Activated CD4-positive, alpha-beta T cell treated with anti-CD3 and anti-CD28 coated beads, Interleukin-2, Interleukin-4, amounts not matched to agents 100 ng/mL and 50 ng/mL, durations not matched to agents 16 hours and 8 hours (primary cell): ENCODE measurements at regions not wholly inside any gene's neighbourhood (a gene's known extent, or its start where the extent isn't known, plus 50 kb on each side); places are given as distances from the start of the nearest gene placed in this dataset.
"Not testable (repeated sequence)": the region's sequence is repeated elsewhere in the genome, so short reads cannot be mapped to it uniquely, and the experiment has no call there.

ENCODE experiments used
- DNase-seq: peaks from one replicate; pipeline ENCODE4 v3.0.0-alpha.2; 2020; ENCODE audit warnings: low spot score

DNA sequence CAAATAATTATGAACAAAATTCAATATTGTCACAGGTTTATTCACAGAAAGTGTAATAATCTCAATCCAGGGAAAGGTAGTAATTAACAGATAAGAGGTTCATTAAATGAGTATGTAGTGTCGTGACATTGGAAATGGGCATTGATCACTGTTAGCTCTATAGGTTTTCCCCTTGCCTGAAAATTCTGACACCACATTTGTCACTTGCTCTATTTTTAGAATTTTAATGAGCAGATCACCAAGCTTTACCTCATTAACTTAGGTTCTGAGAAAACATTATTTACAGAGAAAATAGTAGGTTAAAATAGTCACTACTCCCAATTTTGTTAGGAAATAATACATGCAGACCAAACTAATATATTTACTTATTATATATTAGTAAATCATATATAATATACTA, 344.0 kb downstream of the DSC3 start:
- DNase-seq = no peak

DNA sequence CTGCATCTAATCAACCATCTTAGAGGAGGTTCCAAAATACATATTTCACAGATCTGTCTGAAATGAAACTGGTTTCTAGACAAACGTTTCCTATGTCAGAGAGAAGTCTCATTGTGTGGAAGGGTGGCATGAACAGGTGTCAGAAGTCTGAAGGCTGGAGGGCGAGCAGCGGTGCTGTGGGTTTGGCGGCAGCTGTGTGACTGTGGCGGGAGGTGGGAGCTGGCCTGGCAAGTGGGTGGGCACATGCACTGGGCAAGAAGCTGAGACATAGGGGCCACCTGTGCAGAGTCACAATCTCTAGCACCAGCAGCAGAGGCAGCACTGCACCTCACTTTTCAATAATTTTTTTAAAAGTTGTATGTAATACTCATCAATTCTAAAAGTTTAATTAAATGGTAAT, 346.3 kb downstream of the DSC3 start:
- DNase-seq = no peak

DNA sequence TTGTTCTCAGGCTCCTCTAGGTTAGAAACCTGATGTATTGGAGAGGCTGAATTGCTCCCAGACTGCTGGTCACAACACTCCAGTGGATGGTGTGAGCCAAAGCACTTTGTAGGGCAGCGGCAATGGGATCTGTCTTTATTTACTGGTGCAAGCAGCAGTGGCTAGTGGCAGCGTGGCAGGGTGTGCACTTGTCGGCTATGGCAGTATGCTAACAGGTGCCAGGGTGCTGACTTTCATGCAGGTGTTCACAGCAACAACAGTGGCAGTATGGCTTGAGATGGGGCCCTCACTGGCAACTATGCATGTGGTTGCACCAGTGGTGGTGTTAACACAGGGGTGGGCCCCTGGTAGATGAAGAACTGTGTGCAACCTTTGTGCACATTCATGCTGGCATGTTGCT, 347.8 kb downstream of the DSC3 start:
- no peak for DNase-seq

DNA sequence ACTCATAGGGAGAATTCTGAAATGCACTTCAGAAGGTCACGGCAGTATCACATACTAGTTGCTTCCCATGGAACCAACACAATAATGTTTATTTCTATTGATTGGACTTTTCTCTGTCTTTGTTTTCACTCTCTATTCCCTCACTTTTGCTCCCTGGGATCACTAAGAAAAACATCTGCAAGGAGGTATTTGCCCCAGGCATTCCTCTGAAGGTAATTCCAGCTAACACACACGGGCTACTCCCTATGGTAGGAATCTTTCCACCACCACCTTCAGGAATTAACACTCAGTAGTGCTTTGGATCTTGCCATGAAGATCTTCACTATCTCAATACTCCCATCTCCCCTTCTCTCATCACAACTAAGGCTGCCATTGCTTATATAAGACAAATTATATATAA, 353.3 kb downstream of the DSC3 start:
- no peak for DNase-seq

DNA sequence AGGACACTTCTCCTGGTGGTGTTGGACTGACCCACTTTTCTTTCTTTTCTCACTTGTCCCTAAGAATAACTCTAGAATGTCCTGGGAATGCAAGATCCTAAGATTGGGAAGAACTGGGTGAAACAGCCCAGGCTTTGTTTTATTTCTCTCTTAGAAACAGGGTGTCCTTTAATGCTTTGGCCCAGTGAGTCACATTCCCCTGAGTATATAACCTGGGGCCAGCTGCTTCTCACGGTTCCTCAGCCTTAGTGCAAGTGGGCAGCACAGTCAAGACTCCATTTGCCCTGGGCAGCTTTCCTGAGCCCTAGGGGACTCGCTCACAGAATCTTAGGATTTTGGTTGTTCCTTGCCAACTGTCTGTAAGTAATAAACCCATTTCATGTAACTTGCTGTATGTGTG, 355.0 kb downstream of the DSC3 start:
- DNase-seq = no peak

DNA sequence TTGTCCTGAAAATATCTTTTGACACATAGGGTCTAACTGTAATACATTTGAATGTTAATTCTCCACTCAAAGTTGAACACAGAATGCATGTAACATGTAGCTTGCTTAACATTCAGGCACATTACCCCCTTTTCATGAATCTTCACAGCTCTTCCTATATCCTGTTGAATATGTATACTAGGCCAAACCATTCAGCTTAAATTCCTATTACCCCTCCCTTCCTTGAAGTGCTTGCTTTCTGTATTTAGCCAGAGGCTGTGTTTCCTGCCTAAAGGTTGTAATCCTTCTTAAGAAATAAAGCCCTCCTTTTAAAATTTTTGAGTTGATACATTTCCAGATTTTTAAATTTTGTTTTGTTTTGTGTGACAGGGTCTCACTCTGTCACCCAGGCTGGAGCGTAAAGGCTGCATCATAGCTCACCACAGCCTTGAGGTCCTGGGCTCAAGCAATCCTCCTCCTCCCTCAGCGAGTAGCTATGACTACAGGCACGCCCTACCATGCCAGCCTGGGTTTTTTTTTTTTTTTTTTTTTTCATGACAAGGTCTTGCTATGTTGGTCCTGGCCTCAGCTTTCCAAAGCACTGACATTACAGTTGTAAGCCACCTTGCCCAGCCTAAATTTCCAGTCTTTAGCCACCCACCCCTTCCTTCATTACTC, 357.6 kb downstream of the DSC3 start:
- DNase-seq = no peak

DNA sequence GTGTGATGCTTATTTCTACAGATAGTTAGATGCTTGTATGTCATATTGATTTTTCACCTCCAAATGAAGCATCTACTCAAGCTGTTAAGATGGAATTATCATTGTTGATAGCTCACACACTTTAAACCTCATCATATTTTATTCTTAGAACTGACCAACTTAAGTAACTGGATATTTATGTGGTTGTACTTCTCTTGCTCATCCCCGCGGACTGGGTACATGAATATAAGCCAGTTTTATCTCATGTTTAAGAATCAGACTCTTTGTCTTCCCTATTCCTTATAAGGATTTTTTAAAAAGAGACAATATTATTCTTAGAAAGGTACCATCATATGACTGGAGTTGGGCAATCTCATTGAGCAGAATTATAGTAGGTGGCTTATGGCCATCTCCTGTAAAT, 358.7 kb downstream of the DSC3 start:
- DNase-seq = no peak

DNA sequence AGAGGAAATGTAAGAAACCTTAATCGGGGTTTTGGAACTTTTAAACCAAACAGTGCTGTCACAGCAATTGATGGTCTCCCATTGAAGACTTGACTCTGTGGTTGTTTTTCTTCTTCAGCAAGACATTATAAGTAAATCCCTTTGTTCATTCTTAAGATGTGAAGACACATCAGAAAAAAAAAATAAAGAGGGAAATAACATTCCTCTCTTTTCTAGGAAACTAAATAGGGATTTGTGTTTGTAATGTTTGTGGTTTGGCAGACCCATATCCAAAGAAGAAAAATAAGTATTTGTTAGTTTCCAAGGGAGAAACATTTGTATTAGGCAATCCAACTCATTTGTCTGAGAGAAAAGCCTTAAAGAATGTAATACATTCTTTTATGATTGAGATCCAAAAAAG, 359.9 kb downstream of the DSC3 start:
- no peak for DNase-seq

DNA sequence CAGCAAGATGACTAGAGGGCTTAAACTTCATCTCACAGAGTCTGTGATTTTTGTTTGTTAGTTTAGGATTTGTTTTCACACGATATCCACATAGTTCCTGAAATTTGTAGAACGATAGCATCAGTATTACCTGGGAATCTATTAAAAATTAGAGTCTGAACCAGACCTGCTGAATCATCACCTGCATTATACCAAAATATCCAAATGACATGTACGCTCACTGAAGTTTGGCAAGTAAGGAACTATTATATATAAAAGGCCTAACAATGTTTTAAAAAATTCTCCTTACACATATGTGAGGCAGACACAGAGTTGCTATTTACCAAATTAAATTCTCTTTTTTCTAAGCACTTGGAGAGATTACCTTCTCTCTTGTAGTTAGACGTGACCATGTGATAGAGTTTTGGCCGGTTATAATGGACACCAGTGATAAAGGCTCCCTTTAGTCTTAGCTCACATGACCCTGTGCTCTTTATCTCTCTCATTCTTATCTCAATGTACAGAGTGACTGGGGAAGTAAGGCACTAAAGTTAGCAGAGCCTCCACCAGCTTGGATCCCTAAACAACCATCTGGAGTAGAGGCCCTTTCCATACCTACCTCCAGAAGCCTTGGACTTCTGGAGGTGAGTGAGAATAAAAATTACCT, 363.1 kb downstream of the DSC3 start:
- no peak for DNase-seq

DNA sequence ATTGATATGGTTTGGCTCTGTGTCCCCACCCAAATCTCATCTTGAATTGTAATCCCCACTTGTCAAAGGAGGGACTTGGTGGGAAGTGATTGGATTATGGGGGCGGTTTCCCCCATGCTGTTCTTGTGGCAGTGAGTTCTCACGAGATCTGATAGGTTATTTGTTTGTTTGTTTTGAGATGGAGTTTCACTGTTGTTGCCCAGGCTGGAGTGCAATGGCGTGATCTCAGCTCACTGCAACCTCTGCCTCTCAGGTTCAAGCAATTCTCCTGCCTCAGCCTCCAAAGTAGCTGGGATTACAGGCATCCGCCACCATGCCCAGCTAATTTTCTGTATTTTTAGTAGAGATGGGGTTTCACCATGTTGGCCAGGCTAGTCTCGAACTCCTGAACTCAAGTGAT, 364.7 kb downstream of the DSC3 start:
- DNase-seq = not testable (repeated sequence)

DNA sequence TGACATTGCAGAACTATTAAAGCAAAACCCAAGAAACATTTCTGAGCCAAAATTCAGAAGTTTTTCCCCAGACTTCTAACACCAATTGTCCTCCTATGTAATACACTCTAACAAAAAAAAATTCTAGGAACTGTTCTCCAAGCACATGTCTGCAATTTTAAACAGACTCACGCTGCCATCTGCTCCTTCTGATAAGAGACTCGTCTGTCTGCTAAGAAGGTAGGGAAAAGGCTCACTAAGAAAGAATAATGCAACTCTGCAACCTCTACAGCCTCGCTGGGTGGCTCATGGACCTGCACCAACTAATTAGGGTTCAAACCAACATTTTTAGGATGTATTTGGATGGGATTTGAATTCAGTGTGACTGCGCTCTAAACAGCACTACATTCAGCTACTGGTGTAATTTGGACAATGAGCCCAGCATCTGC, 366.5 kb downstream of the DSC3 start:
- DNase-seq = no peak

DNA sequence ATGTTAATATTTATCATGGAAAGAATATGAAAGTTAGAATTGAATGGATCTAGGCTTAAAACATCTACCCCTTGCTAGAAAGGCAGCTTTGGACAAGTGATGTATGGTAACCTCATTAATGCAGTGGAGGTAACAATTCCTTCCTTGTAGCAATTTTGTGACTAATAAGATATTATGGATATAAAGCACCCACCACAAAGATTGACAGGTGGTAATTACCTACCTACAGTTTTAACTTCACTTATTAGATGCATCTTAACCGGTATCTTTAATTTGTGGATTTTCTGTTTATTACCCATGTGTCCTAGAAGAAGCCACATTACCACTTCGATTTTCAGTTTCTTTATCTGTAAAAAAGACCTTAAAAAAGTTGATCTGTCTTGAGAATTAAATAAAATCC, 367.0 kb downstream of the DSC3 start:
- DNase-seq = no peak

DNA sequence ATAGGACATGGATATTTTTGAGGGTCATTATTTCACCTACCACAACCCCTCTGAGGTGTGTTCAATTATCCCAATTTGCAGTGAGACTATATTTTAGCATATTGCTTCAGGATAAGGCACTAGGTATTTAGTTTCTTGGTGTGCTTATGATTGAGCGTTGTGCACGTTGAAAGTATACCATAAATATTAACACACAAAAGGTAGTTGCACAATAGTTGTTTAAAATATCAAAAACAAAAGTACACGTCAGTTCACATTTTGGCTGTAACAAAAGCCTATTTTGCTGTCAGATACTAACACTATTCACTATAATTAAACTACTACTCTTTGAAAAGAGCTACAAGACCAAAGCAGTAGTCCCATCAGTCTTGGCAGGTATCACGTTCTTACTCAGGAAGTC, 367.5 kb downstream of the DSC3 start:
- no peak for DNase-seq

DNA sequence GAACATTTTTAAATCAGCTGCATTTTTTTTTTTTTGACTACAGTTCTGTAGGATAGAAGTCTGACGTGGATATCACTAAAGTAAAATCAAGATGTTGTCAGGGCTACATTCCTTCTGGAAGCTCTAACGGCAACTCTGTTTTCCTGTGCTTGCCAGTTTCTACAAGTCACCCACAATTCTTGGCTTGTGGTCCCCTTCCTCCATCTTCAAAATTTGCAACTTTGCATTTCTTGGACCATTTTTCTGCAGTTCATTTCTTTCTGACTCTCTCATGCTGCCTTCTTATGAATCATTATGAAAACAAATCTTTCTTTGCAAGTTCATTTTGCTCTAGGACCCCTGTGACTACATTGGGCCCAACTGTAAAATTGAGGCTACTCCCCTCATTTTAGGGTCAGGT, 367.9 kb downstream of the DSC3 start:
- DNase-seq = no peak

DNA sequence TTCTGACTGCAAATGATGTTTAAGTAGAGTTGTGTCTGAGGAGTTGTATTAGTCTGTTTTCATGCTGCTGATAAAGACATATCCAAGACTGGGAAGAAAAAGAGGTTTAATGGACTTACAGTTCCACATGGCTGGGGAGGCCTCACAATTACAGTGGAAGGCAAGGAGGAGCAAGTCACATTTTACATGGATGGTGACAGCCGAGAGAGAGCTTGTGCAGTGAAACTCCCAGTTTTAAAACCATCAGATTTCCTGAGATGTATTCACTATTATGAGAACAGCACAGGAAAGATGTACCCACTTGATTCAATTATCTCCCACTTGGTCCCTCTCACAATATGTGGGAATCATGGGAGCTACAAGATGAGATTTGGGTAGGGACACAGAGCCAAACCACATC, 370.1 kb downstream of the DSC3 start:
- not testable (repeated sequence) for DNase-seq

DNA sequence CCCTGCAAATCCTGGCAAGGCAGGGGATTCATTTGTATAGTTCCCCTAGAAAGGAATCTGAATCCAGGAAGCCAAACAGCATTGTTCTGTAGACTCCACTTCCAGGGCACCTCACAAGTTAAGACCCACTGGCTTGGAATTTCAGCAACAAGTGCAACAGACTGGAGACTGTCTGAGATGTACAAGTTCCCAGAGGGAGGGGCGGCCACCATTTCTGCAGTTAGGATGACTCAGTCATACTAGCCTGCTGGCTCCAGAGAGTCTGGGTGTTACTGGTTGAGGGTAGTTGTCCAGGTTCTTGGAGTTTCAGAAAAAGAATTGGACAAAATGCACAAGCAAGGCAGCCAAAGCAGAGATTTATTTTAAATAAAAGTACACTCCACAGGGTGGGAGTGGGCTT, 384.2 kb downstream of the DSC3 start:
- DNase-seq = no peak

DNA sequence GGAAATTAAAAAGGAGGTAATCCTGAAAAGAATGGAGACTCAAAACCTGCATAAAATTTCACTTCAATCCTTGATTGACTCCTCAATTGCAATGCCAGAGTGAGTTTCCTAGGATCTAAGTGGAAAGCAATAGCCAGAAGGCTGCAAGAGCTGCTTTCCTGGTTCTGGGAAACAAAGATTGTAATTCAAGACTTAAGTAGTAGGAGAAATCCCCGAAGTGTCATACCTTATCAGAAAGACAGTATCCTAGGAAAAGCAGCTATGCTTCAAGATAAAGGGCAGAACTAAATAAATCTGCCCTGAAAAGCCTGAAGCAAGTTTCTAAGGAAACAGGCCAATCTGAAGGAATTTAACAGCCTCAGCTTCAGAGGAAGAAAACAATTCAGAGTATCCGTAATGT, 390.2 kb downstream of the DSC3 start:
- no peak for DNase-seq

DNA sequence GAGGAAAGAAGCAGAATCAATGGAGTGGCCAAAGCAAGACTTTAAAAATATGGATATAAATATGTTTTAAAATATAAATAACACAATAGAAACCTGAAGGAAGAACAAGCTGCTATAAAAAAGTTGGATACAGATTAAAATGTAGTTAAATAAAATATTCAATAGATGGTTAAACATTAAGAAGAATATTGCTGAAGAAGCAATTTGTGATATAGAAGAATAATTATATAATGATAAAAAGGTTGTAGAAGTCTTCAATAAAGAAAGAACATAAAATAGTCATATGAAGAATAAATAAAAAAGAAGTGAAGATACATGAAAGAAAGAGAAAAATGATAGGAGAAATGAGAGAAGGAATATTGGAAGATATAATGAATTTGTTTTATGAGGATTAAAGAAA, 392.0 kb downstream of the DSC3 start:
- DNase-seq = no peak

DNA sequence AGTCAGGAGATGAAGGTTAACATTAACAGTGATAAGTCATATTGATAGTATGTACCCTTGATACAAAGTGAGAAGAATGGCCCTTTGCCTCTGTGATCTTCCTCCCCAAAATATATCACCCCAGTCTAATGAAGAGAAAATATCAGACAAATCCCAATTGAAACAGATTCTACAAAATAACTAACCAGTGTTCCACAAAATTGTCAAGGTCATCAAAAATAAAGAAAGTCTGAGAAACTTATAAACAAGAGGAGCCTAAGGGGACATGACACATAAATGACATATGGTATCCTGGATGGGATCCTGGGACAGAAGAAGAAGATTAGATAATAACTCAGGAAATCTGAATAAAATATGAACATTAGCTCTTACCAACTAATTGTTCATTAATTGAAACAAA, 398.4 kb downstream of the DSC3 start:
- no peak for DNase-seq

DNA sequence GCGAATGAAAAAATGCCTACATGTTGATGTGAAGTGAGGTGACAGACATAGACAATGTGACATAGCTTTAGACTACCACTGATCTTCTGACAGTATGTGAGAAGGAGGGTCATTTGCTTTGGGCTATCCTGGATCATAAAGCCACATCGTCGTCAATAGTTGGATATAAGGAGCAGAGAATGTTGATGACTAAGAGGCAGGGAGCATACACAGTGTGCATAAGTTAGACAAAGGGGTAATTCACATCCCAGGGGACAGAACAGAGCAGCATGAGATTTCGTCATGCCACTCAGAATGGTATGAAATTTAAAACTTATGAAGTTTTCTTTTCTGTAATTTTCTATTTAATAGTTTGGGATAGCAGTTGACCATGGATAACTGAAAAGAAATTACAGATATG, 403.2 kb downstream of the DSC3 start:
- DNase-seq = no peak

DNA sequence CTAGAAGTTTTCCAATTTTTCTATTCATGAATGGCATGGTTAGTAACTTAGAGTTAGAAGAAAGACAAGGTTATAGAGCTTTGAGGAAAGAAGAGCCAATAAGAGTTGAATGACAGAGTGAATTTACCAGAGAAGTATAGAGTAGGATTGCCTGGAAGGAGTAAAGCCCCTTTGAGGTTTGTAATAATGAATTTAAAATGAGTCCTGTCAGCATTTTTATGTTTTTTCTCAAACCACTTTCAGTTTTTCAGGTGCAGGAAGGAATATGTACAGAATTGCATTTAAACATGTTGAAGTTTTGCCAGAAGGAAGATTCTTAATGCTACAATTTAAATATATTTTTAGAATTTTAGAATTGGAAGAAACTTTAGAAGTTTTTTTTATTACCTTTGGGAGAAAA, 408.3 kb downstream of the DSC3 start:
- no peak for DNase-seq

DNA sequence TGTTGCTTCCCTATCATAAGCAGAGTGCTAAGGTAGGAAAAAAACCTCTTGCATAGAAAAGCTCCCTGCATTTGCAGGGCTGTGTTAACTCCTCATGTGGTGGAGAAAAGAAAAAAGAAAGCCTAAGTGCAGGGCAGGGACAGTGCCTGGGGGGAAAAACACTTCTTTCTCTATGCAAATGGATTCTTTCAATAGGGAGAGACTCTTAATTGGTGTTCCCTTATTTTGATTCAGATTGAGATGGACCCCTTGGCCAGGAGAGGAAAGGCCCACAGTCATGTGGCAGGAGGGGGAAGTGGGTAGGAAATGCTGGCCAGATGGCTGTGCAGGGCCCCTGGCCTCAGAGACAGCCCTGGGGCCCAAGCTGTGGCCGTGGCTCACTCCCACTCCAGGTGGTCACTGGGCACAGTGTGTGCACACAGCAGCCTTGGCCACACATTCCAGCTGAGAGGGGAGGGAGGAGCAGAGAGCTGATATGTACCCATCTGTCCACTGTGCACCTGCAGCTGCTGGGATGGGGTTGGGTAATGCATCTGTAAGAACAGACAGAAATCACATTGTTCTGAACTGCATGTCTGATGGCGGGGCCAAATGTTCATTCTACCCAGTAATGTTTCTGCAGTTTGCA, 410.4 kb downstream of the DSC3 start:
- DNase-seq = no peak

DNA sequence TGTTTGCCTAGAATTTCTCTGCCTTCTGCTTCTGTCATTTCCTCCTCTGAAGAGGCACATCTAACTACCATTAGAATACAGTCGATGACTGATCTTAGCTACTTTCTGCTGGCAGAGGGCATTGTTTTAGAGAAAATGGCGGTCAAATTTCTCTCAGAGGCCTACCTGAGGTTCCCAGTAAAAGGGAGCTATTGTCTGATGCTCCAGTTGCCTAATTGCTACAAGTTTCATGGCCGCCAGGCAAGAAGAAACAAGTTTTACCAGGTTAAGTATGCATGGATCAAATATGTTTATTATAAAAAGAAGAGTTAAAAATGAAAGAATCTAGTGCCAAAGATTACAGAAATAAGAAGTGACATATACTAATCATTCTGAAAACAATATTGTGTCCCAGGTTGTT, 416.6 kb downstream of the DSC3 start:
- DNase-seq = no peak
